Ovary (tissue), 7 donors: ENCODE measurements at regions not wholly inside any gene's neighbourhood (a gene's known extent, or its start where the extent isn't known, plus 50 kb on each side); places are given as distances from the start of the nearest gene placed in this dataset.

Experiments
- DNase-seq, 5 donors: peaks; one replicate each; pipeline ENCODE4 v3.0.0-alpha.2; 2019 to 2020
- H3K27ac ChIP-seq, 2 donors: fragments of 200-600 bp; one replicate each; pipeline versions ENCODE4 v1.5.1 to v1.8.0; 2019 to 2022
- H3K27me3 ChIP-seq: fragments of 200-600 bp; one replicate; pipeline ENCODE4 v1.8.0; 2022
- H3K36me3 ChIP-seq: fragments of 200-600 bp; sonication (generic); one replicate; pipeline ENCODE4 v1.5.1; 2019
- H3K4me1 ChIP-seq: one replicate; pipeline ENCODE4 v1.8.1; 2013; ENCODE audit warnings: mild to moderate bottlenecking, moderate library complexity; ENCODE audit not compliant: insufficient read depth
- H3K4me3 ChIP-seq: fragments of 200-600 bp; sonication (generic); one replicate; pipeline ENCODE4 v1.5.1; 2017
- H3K9me3 ChIP-seq, 2 donors: fragments of 200-600 bp in 1 of 2; sonication (generic) in 1 of 2; one replicate each; pipeline versions ENCODE4 v1.5.1 to v1.8.1; 2013 to 2019; ENCODE audit warnings: mild to moderate bottlenecking in 1 of 2, moderate library complexity in 1 of 2
- EP300 ChIP-seq: sonication (generic); formaldehyde crosslinking; IDR thresholded peaks from one replicate; pipeline ENCODE4 v1.6.1; 2017; ENCODE audit warnings: antibody characterized with exemption
- POLR2A ChIP-seq: fragments of 450-650 bp; IDR thresholded peaks from one replicate; pipeline ENCODE4 v1.6.1; 2017; ENCODE audit warnings: antibody characterized with exemption, mild to moderate bottlenecking, moderate library complexity
- WGBS, 3 donors: extraction: QIAGEN DNeasy Blood & Tissue Kit in 1 of 3; methylation state at CpG; one replicate each; pipeline versions ENCODE4 v1.1.5 to v1.1.7; 2013 to 2017; 5-methylcytosine and 5-hydroxymethylcytosine counted together
- intact Hi-C, 4 donors: fragments of 100-400 bp; cut with DNase I; formaldehyde crosslinking; loops; one replicate each; pipeline versions ENCODE4 v1.11.0 to v1.15.1; 2022 to 2023
- TF ChIP-seq, protein P1 (sequence below), 3 donors: fragments of 450-650 bp in 2 of 3; fragments of 200-600 bp in 1 of 3; IDR thresholded peaks; one replicate each; pipeline versions ENCODE4 v1.5.1 to v1.8.0; 2016 to 2022; ENCODE audit warnings: antibody characterized with exemption in 3 of 3, mild to moderate bottlenecking in 1 of 3
- donor health status: DM: no; HTN: no; CAD: no; lungs with moderate emphysema.
- donor health status: DM: no; HTN: no; CAD: no.
- donor health status: Bipolar disorder and iron deficiency.
- donor health status: DM: no; HTN: no; CAD: no.
- donor health status: DM: yes; HTN: yes; CAD: no.

DNA sequence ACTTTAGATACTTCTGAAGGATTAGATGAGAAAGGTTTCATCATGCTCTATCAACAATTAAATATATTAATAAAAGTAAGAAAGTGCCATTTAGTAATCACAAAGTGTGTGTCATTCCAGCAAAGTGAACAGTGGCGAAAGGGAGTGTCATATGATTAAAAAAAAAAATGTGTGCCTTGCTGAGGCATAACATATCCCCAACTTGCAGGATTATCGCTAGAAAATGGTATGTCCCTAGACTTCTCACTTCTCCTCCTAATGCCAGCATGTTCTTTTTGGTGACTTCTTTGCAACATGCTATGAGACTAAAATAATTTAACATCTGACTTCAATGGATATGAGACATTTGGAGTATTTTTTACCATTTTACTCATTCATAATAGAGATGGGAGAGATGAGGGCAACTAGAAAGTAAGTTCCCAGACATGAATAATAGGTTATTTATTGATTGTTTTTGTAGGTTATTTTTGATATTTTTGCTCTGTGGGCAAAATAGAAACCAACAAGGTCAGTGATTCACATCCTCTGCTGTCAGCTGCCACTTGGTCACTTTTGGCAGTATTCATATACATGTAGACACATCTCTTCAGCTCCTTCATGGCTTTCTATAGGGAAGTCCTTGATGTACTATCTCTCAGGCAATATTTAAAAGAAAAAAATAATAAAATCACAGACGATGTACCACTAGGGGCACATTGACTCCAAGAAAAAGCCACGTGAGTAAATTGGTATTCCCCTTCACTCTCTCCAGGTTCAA, 370.1 kb downstream of the BMP2 start:
- DNase-seq, result no peak
- 64 to 78% (median 64%) methylated on average over 4 of the region's 4 CpGs for WGBS, 3 donors
- Histone ChIP-seq H3K4me3 (no peak overlapping the region), H3K9me3 (no peaks in the 10 kb centered on the region), H3K27me3 (no peaks in the 10 kb centered on the region), H3K4me1 (no peaks in the 10 kb centered on the region), H3K36me3 (no peaks in the 10 kb centered on the region), H3K27ac (no peak overlapping the region)
- intact Hi-C loops, result no loop called here
- TF ChIP-seq, protein P1, sequence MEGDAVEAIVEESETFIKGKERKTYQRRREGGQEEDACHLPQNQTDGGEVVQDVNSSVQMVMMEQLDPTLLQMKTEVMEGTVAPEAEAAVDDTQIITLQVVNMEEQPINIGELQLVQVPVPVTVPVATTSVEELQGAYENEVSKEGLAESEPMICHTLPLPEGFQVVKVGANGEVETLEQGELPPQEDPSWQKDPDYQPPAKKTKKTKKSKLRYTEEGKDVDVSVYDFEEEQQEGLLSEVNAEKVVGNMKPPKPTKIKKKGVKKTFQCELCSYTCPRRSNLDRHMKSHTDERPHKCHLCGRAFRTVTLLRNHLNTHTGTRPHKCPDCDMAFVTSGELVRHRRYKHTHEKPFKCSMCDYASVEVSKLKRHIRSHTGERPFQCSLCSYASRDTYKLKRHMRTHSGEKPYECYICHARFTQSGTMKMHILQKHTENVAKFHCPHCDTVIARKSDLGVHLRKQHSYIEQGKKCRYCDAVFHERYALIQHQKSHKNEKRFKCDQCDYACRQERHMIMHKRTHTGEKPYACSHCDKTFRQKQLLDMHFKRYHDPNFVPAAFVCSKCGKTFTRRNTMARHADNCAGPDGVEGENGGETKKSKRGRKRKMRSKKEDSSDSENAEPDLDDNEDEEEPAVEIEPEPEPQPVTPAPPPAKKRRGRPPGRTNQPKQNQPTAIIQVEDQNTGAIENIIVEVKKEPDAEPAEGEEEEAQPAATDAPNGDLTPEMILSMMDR (IDR thresholded peaks at IDR 0.05), result no peak
- TF ChIP-seq EP300 (no peak), POLR2A (no peak)

DNA sequence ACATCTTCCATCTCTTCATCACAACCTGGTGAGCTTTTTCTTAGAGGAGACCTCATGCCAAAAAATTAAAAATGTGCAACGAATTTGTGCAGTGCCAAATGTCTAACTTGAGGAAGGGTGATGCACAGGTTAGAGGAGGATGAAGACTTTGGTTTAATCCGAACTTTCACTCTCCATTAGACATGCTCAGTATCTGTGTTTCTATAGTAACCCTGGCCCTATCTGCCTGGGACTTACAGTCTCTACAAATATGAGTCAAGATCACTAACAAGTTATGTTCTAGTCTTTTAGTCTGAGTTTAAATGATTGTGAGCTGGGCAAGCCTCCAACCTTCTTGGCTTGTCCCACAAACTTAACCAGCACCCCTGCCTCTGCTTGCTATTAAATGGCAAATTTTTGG, 377.0 kb downstream of the BMP2 start:
- DNase-seq, result no peak
- H3K9me3 ChIP-seq, result no peaks in the 10 kb centered on the region
- intact Hi-C loops, result no loop called here
- 64 to 70% (median 66%) methylated on average over 2 of the region's 2 CpGs for WGBS, 3 donors
- no peaks in the 10 kb centered on the region for H3K4me1 ChIP-seq
- no peak for TF ChIP-seq POLR2A
- TF ChIP-seq EP300, result no peak
- TF ChIP-seq, protein P1 (IDR thresholded peaks at IDR 0.05), result no peak
- no peaks in the 10 kb centered on the region for H3K36me3 ChIP-seq
- no peak overlapping the region for H3K27ac ChIP-seq
- no peaks in the 10 kb centered on the region for H3K27me3 ChIP-seq
- H3K4me3 ChIP-seq, result no peak overlapping the region

- 56 to 58% (median 58%) methylated on average over 10 of the region's 10 CpGs for WGBS, 3 donors
- no peak for TF ChIP-seq EP300
- TF ChIP-seq, protein P1 (IDR thresholded peaks at IDR 0.05), result no peak
- TF ChIP-seq POLR2A, result no peak
- no peaks in the 10 kb centered on the region for H3K36me3 ChIP-seq
- DNase-seq, result no peak
- H3K27ac ChIP-seq, result no peak overlapping the region
- H3K27me3 ChIP-seq, result no peaks in the 10 kb centered on the region
- intact Hi-C loops, result no loop called here
- no peaks in the 10 kb centered on the region for H3K4me1 ChIP-seq
- no peak overlapping the region for H3K4me3 ChIP-seq
- H3K9me3 ChIP-seq, result no peaks in the 10 kb centered on the region
Observed at GRCh38 chr20:7146552-7147219, 379.2 kb downstream of the BMP2 start.

- H3K27me3 ChIP-seq, result no peaks in the 10 kb centered on the region
- H3K36me3 ChIP-seq, result no peaks in the 10 kb centered on the region
- H3K4me3 ChIP-seq, result no peak overlapping the region
- H3K9me3 ChIP-seq, result no peaks in the 10 kb centered on the region
- H3K27ac ChIP-seq, result no peak overlapping the region
- H3K4me1 ChIP-seq, result no peaks in the 10 kb centered on the region
- DNase-seq, result no peak
- TF ChIP-seq, protein P1 (IDR thresholded peaks at IDR 0.05), result no peak
- TF ChIP-seq EP300 (no peak), POLR2A (no peak)
- intact Hi-C loops, result no loop called here
- WGBS, 3 donors, result 15 to 30% (median 21%) methylated on average over 4 of the region's 4 CpGs
Observed at GRCh38 chr20:7147220-7147601, 379.7 kb downstream of the BMP2 start.
